BE2C (cell line): ENCODE measurements at regions not wholly inside any gene's neighbourhood (a gene's known extent, or its start where the extent isn't known, plus 50 kb on each side); places are given as distances from the start of the nearest gene placed in this dataset.

ENCODE experiments used
- DNase-seq: peaks from one replicate; pipeline ENCODE4 v3.0.0-alpha.2; 2020
- H3K27me3 ChIP-seq: fragments of 250-450 bp; sonication (Bioruptor Pico); 2 replicates; pipeline ENCODE4 v1.5.1; 2020; ENCODE audit warnings: mild to moderate bottlenecking
- H3K36me3 ChIP-seq: fragments of 250-450 bp; sonication (Bioruptor Pico); 2 replicates; pipeline ENCODE4 v1.5.1; 2020; ENCODE audit warnings: mild to moderate bottlenecking
- H3K4me1 ChIP-seq: fragments of 250-450 bp; sonication (Bioruptor Pico); 2 replicates; pipeline ENCODE4 v1.5.1; 2020
- H3K4me3 ChIP-seq: 2 replicates; pipeline ENCODE4 v1.5.1; 2011; ENCODE audit warnings: low read depth, low read length
- H3K9me3 ChIP-seq: fragments of 250-450 bp; sonication (Bioruptor Pico); 2 replicates; pipeline ENCODE4 v1.5.1; 2020
- CTCF ChIP-seq: IDR thresholded peaks from 2 replicates; pipeline ENCODE4 v1.5.1; 2012; ENCODE audit warnings: mild to moderate bottlenecking, low read depth, low read length

GRCh38 chr11:104798789-104799188 is 99.5 kb downstream of the CASP12 start:
- H3K4me3 ChIP-seq, result no peak overlapping the region
- H3K27me3 ChIP-seq, result no peaks in the 10 kb centered on the region
- H3K9me3 ChIP-seq, result peaks cover 2% of the 10 kb centered on the region; the same call in 1 of the 2 replicates
- H3K36me3 ChIP-seq, result no peaks in the 10 kb centered on the region
- DNase-seq, result no peak
- no peak for TF ChIP-seq CTCF
- no peaks in the 10 kb centered on the region for H3K4me1 ChIP-seq

DNA sequence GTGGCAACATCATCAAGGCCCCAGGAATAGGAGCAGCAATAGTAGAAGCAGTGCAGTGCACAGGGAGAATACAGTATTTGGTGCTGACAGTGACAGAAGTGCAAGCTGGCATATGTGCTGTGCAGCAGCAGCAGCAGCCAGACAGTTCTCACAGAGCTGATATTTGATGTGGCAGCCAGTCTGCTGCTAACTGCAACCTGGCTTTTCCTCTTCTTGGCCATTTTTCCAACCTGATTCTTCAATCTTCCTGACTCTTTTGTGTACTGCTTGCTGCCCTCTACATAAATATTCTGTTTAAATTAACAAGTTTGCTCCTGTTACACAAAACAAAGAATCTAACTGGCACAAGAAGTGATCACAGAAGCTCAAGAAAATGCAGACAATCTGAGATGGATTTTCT is 102.0 kb downstream of the CASP12 start:
- H3K27me3 ChIP-seq, result no peaks in the 10 kb centered on the region
- no peak for DNase-seq
- H3K36me3 ChIP-seq, result no peaks in the 10 kb centered on the region
- TF ChIP-seq CTCF, result no peak
- H3K4me3 ChIP-seq, result no peak overlapping the region
- H3K4me1 ChIP-seq, result no peaks in the 10 kb centered on the region
- H3K9me3 ChIP-seq, result peaks cover 2% of the 10 kb centered on the region; the same call in 1 of the 2 replicates

- H3K36me3 ChIP-seq, result no peaks in the 10 kb centered on the region
- no peak for TF ChIP-seq CTCF
- H3K4me3 ChIP-seq, result no peak overlapping the region
- no peaks in the 10 kb centered on the region for H3K4me1 ChIP-seq
- peaks cover 2% of the 10 kb centered on the region; the same call in 1 of the 2 replicates for H3K9me3 ChIP-seq
- DNase-seq, result no peak
- no peaks in the 10 kb centered on the region for H3K27me3 ChIP-seq
Measured at GRCh38 chr11:104795501-104796213, 102.6 kb downstream of the CASP12 start.

- no peak overlapping the region for H3K4me3 ChIP-seq
- H3K9me3 ChIP-seq, result peaks cover 2% of the 10 kb centered on the region; the same call in 1 of the 2 replicates
- no peaks in the 10 kb centered on the region for H3K36me3 ChIP-seq
- no peak for DNase-seq
- no peaks in the 10 kb centered on the region for H3K4me1 ChIP-seq
- no peak for TF ChIP-seq CTCF
- no peaks in the 10 kb centered on the region for H3K27me3 ChIP-seq
Measured at GRCh38 chr11:104792861-104793260, 105.4 kb downstream of the CASP12 start.

DNA sequence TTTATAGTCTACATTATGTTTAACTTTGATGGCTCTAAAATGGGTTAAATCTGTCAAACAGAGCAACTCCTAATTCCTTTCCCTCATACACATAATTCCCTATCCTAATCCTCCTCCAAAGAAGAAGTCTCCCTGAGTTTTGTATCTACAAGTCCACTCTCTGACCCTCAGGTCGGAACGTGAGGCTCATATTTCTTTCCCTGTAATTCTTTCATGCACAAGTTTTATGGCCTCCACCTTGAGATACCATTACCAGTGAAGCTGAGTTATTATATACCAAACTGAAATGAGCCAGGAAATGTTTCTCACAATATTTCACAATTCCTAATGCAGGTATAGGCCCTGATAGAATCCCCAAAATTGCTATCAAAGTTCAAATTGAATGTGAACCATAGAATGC is 106.4 kb downstream of the CASP12 start:
- no peak overlapping the region for H3K4me3 ChIP-seq
- TF ChIP-seq CTCF, result no peak
- DNase-seq, result no peak

DNA sequence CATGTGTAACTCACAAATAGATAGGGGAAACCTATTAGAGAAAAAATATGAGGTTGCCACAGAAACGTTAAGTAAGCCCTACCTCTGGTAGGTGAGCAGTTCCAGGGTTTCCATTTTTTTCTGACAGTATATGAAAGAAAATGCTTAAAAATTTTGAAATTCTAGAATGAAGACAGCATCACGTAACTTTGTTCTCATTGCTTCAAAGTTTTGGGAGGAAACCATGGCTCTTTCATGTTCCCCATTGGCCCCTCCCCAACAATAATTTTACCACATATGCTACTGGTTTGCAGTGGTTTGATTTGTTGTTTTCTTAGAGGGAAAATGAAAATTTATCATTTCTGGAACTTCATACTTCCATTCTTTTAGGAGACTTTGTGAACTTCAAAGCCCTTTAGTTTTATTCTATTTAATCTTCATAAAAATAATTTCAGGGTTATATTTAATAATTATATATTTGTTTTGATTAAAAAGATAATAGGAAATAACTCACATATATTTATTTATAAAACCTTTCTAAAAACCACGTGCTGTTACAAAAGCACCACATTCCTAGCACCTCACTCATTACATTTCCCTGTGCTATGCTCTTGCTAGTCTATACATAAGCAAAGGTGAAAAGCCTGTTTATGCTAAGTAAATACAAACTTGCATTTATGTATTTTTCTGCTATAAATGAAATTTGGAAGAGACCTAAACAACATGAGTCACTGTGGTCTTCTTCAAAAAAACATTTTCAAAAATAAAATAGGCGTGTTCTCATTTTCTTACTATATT is 113.4 kb downstream of the CASP12 start:
- no peak for DNase-seq
- Histone ChIP-seq H3K4me1 (0 out of 2 replicates have a peak, but pooled peaks cover 2% of the 10 kb centered on the region), H3K4me3 (no peak overlapping the region), H3K9me3 (no peaks in the 10 kb centered on the region), H3K36me3 (no peaks in the 10 kb centered on the region), H3K27me3 (no peaks in the 10 kb centered on the region)
- TF ChIP-seq CTCF, result no peak

More for the DNA sequence above, 106.4 kb downstream of the CASP12 start:
- H3K36me3 ChIP-seq, result no peaks in the 10 kb centered on the region
- no peaks in the 10 kb centered on the region for H3K4me1 ChIP-seq
- no peaks in the 10 kb centered on the region for H3K27me3 ChIP-seq
- peaks cover 2% of the 10 kb centered on the region; the same call in 1 of the 2 replicates for H3K9me3 ChIP-seq
